ENCODE measurements at regions not wholly inside any gene's neighbourhood (a gene's known extent, or its start where the extent isn't known, plus 50 kb on each side); places are given as distances from the start of the nearest gene placed in this dataset.

DNA sequence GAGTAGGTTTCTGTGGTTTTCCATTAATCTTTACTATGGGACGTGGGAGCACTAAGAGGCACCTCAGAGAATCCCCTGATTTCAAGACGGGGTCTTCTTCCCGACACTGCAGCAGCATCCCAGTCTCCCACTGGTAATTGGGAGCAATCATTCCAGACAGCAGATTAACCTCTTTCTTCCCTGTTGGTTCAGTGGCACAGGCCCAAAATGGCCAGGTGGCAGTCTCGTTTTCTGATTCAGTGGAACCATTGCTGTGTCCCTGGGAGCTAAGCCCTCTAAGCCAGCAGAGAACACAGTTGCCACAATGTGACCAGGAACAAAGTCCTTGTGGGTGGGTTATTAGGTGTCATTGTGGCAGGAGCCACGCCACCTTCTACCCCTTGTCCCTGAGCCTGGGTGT is 342.1 kb downstream of the MATN1 start:
- TF ChIP-seq TAF1 (IDR thresholded peaks at IDR 0.05; ENCODE audit: low read depth) (no peak), CTCF (IDR thresholded peaks at IDR 0.05; ENCODE audit: poor library complexity, severe bottlenecking) (no peak), POLR2AphosphoS5 (IDR thresholded peaks at IDR 0.05) (no peak), EP300 (conservative IDR thresholded peaks at IDR 0.05; ENCODE audit: poor library complexity, severe bottlenecking) (no peak), RAD21 (conservative IDR thresholded peaks at IDR 0.05) (no peak), REST (IDR thresholded peaks at IDR 0.05; ENCODE audit: borderline replicate concordance) (no peak), EZH2 (IDR thresholded peaks at IDR 0.05; ENCODE audit: borderline replicate concordance, insufficient read depth, low read length, poor library complexity, severe bottlenecking) (no peak), SMC3 (conservative IDR thresholded peaks at IDR 0.05; ENCODE audit: poor library complexity) (no peak)

Measured in neural cell (in vitro differentiated cells).